Stimulated activated CD4-positive, alpha-beta T cell treated with anti-CD3 and anti-CD28 coated beads, Interleukin-12 subunit alpha, Interleukin-12 subunit beta, amount 100 ng/mL, for 24 hours (primary cell): ENCODE measurements at regions not wholly inside any gene's neighbourhood (a gene's known extent, or its start where the extent isn't known, plus 50 kb on each side); places are given as distances from the start of the nearest gene placed in this dataset.

ENCODE experiments used
- DNase-seq, 2 experiments: peaks; one replicate each; pipeline ENCODE4 v3.0.0-alpha.2; 2020; ENCODE audit warnings: low read depth in 2 of 2

DNA sequence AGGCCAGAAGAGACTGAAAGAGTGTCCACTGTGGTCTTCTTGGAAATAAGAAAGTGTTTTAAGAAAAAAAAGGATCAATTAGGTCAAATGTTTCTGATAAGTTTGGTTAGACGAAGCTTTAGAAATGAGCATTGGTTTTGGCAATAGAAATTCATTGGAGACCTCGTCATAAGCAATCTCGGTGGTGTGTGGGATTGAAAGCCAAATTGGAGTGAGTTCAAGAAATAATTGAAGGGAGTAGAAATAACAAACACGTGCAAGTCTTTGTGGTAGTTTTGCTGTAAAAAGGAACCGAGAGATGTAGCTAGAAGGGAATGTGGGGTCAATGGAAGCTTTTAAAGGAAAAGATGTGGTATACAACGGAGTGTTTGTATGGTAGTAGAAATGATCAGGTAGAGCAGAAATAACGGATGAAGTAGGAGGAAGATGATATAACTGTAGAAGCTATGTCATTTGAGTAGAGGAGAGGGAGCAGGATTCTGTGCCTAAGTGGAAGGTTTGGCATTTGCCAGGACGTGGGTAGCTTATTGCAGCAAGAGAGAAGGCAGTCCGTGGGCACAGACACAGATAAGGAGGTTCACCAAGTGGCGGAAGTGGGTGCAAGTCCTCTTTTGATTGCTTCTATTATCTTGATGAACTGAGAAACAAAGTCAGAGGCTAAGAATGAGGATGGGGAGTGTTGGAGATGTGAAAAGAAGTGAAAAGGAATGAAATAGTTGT lies 146.2 kb downstream of the DACT1 start:
- no peak for DNase-seq

DNA sequence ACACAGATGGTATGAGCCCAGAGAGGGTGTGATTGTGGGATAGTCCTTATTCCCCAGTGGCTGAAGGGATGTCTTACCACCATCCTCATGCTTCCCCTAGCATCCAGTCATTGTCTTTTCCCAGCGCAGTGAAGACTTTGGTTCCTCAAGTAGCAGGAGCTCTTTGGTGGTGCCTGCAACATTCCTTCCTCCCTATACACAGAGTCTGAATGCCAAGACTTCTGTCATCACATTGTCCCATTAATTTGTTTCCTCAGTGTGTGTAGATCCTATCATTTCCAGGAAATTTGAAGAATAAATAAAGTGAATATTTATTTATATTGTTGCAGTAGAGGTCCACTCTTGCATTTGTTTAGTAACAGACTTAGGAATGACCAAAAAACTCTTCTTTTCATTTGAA lies 147.2 kb downstream of the DACT1 start:
- DNase-seq: no peak

DNA sequence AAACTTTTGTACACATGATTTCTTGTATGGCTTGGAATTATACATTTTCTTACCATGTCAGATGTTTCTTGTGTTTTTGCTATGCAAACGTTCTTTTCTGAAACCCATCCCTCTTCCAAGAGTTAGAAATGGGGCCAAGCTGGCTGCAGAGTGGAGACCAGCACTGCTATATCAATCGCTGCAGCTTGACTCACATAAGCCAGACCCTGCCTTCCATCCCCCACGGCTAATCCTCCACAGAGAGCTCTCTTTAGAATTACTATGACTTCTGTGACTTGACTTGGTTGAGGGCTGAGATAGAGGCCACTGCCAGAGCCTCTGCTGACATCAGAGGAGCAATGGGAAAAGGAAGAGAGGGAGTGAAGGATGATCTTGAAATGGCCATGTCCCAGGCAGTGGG lies 147.9 kb downstream of the DACT1 start:
- no peak for DNase-seq

DNA sequence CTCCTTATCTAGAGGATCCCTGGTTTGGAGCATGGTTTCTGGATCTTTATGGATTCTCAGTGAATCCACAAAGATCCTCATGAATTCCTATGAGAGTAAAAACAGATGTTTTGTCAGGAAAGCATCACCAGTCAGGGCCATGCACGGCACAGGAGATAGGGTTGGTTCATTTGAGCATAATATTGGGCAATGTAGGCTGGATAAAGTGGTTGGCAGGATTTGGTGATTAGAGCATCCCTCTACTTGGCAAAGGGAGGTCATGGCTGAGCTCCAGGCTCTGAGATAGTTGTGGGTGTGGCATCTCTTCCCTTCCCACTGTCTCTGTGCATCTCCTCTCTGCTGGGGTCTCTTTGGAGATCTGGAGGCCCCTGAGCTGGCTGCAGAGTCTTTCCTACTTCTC lies 149.8 kb downstream of the DACT1 start:
- no peak for DNase-seq

DNA sequence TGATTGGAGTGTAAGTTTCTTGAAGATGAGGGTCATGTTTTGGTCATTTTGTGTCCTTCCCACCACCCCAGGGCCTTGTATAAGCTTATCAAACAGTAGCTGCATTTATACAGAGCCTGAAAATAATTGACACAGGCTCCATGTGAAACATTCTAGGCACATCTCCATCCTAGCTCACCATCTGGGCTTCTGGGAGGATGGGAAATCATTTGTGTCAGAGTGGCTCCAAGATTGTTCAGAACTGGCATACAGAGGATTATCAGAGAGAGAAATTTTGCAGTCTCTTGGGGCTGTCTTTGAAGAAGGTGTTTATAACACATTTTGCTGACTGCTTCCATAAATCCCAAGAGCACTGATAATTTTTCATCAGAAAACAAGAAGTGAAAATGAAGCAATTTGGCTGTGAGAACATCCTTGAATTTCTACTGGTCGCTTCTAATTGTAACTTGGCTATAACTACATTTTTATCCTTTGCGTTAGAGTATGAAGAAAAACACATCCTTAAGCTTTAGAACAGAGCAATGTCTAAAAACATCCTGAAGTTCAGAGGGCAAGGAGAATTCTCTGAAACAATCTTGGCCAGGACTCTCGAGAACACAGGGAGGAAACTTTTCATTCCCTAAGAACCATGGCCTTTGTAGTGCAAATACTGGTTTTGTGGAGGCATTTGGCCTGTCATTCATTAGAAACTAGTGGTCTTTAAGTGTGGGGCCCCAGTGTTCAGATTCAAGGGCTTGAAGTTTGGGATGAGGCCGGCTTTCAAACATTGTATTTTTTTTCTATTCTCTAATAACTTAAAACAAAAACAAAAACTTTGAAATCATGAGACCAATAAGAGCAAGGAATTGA lies 151.1 kb downstream of the DACT1 start:
- no peak for DNase-seq

DNA sequence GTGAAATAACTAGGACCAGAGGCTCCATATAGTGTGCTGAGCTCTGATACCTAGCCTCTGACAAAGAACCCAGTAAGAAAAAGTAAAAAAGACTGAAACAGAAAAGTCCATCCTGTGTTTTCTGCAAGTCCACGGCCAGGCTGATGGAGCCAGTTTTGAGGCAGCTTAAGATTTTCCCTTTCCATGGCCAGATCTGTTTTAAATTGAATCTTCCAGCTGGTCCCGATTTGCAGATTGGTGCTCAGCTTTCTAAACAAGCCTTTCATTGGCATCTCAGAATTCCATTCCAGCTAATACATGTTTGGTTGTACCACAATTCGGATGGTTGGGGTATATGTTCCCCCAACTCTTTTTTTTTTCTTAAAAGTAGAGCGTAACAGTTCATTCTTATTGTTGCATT lies 152.0 kb downstream of the DACT1 start:
- DNase-seq: no peak

DNA sequence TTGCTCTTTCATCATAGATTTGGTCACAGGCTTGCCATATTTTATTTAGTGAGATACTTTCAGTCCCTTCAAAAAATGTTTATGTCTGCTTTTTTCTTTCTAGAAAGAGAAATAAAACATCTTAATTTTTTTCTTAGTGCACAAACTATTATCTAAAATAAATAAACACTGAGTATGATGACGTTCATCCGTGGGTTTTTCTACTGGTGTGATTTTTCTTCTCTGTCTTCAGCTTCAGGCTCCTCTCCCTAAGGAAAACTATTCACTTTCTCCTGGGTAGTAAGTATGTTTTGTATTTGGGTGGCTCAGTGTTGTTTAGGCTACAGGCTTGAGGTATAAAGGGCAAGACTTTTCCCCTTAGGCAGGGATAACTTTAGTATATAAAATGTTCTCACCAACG lies 154.7 kb downstream of the DACT1 start:
- no peak for DNase-seq

DNA sequence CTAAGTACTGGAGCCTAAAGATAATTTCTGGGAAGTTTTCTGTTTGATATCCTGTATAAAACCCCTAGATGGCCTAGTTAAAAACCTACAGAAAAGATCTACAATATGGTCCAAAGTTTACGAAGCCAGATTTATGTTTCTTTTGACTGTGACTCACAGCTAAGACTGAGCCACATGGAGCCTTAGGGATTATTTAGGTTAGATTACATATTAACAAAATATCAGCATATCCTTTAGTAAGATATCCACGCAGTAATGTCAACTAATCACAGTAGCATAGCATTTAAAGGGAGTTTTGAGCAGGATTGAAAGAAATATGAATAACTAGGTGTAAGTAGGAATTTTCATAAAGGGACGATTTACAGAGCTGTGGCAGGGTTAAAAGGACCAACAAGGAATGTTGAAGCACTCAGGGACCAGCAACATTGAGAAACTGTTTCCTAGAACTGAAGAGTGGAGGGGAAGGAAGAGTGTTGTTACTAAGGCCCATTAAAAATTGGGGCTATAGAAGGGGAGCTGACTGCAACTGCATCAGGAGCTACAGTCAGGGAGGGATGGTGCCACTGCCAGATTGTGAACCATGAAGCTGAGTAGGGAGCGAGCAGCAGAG lies 155.5 kb downstream of the DACT1 start:
- DNase-seq: no peak

DNA sequence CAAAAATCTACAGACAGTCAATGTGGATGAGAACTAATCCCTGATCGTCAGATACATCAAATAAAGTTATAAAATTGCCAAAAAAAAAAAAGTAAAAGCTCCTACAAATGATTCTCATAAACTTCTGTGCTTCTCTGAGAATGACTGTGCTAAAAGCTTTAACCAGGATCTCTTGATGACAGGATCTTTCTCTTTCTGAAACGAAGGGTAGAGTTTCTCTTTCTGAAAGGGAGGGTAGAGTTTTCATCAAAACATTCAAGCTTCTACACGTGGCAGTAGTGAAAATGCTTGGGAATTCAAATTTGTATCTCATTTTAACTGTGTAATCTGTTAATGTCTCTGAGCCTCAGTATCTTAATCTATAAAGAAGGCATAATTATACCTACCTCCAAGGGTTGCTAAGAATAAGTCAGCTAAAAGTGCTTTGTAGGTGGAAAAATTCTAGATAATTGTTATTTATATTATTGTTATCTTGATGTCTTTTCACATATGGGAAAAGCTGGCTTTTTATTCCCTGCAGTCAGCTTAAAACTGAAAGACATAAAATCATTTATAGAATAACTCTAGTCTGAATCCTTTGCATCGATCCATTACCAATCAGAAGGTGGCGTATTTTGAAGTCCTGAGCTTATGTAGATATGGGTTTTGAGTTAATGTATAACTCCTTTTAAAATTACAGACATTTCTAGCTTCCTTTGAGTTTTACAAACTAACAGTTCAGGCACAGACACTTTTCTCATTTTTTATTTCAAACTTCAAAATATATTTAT lies 157.4 kb downstream of the DACT1 start:
- no peak for DNase-seq

DNA sequence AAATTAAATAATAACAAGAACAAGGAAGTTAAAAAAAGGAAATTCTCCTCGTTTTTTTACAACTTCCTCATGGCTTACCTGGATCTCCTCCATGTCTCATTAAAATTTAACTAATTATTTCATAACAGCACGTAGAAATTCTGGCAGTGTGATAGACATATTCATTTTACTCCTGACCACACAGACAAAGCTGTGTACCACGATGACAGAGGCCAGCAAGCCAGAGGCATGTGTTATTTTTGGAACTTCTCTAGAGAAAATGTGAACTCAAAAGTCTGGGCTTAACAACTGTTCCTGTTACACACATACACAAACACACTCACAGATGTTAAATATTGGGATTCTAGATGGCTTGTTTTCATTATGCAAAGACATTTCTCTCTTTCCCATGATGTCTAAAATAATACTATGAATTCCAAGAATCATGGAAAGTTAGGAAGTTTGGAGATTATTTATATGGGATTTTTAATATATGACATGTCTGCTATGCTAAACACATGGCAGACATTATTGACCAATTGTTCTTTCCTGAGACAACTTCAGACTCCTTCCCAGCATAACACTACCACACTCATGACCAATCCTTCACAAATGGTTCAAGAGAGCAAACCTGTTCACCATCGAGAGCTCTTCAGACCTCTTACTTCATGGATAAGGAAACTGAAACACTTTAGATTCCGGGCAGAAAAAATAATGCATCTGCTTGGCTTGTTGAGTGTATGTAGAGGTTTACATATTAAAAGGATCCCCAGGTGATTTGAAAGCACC lies 158.7 kb downstream of the DACT1 start:
- DNase-seq: no peak

DNA sequence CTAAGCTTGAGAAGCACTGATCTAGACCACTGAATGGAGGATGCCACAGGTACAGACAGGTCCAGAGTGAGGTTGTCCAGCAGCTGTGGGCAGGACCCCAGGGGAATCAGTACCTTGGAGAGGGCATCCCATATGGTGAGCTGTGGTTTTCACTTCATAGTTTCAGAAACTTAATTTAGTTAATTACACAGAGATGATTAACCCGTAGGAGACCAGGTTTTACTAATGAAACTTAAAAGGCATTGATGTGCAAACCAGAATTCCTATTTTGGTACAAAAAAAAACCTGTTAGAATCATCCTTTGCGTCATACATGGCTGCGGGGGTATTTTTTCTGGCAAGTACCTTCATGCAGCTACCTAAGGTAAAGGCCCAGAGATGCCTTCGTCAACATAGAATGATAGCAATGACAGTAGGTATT lies 159.3 kb downstream of the DACT1 start:
- DNase-seq: no peak

DNA sequence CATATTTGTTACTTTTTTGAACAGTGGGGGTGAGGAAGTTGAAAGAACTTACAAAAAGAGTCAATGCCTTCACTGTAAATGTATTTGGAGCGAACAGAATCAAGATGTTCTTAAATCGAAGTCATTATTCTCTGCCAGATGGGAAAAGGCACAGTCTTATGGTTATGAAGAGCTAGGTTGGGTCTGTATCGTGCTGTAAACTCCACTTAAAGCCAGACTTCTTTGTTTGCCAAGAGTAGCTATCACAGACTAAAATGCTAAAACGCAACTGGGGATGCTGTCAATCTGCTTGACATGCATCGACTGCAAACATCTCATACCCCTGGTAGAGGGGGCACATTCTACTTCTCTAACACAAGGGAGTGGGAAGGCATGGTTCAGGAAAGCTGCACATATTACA lies 160.4 kb downstream of the DACT1 start:
- DNase-seq: no peak

DNA sequence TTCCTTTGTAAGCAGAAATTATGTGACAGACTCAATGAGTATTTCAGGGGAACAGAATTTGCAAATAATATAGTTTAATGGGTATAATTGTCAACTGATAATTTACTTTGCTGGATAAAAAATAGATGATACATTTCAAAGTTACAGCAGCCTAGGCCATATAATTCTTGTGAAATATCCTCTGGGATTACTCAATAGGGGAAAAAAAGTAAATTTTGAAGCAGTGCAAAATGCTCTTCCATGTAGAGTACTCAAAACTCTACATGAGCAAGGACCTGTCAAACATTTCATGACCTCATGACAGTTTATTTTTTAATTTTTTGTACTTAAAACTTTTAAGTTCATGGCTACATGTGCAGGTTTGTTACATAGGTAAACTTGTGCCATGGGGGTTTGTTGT lies 163.3 kb downstream of the DACT1 start:
- DNase-seq: no peak

DNA sequence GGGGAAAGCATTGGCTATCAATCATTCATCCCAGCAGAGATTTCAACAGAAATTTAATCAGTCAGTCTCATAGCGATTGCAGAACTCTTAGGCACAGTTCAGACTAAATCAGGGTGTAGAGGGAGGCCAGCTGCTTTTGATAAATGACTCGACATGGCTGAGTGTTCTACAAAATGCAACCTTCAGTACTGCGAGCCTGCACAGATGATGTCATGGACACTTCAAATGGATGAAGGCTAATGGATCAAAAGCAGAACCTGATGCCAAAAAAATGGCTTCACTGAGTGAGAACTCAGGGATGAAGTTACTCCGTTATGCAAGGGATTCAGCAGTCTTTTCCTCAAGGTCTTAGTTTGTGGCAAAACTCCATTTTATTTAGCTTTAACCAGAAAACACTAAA lies 167.3 kb downstream of the DACT1 start:
- no peak for DNase-seq

DNA sequence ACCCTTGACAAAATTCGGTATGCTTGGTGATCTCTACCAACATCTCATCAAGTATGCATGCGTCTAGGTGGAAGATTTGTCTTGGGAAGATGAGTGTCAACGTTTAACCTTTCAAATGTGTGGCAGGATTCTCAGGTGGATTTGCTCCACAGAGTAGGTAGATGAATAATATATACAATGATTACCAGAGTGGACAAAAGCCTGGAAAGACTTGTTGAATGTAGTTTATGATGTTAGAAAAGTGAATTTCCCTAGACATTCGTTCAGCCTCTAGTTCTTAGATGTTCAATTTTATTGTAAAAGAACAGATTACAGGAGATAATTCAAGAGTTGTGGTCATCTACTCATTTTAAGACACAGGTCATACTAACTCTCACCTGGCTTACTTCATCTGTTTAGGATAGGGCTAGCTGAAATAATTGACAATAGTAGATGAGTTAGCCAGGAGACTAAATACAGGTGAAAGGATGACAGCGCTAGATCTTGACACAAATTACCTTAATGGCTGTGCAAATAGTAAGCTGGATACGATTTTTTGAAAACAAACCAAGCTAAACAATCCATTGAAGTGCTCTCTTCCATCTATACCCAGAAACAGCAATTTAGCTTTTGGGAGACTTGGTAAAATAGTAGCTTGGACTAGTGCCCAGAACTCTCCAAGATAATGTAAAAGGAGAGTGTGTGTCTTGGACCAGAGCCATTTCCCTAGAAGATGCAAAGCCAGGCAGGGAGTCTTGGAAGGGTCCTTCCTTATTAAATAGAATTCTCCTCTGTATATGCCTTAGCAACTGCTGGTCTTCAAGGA lies 168.0 kb downstream of the DACT1 start:
- no peak for DNase-seq

DNA sequence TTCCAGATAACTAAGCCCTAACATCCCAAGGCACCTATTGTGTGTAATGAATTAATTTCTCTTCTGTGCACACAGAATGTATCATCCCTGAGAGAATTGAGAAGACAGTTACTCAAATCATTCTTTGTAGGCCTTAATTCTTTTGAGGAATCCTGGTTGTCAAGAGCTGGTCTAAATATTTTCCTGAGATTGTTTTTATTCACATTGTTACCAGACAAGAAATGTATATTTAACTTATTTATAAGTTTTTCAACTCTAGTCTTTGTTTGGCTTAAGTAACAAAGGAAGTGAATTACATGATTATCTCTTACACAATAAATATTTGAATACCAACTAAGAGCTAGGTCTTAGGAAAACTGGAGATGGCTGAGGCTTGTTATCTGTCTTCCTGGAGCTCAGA lies 169.4 kb downstream of the DACT1 start:
- DNase-seq: no peak

DNA sequence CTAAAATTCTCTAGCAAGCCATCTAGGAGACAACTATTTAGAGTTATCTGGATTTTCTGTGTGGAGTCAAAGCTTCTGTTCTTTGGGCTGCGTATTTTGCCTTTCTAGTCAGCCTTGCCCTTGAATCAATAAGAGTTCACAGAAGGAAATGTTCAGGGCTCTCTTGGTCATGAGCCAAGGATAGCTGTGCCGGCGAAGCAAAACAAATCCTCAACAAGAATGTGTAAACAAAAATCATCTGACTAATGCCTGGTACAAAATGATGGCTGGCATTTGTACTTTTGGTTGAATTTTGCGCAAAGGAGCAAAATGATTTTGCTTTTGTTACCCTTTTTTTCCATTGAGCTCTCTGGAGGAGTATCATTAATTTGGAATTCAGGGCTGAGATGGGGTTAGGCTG lies 171.1 kb downstream of the DACT1 start:
- DNase-seq: no peak

DNA sequence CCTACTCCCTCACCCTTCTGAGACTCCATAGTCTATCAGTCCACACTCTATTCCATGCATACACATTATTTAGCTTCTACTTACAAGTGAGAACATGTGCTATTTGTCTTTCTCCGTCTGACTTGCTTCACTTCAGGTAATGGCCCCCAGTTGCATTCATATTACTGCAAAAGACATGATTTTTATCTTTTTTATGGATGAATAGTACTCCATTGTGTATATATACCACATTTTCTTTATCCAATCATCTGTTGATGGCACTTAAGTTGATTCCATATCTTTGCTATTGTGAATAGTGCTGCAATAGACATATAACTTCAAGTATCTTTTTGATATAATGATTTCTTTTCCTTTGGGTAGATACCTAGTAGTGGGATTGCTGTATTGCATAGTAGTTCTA lies 171.8 kb downstream of the DACT1 start:
- DNase-seq: no peak

DNA sequence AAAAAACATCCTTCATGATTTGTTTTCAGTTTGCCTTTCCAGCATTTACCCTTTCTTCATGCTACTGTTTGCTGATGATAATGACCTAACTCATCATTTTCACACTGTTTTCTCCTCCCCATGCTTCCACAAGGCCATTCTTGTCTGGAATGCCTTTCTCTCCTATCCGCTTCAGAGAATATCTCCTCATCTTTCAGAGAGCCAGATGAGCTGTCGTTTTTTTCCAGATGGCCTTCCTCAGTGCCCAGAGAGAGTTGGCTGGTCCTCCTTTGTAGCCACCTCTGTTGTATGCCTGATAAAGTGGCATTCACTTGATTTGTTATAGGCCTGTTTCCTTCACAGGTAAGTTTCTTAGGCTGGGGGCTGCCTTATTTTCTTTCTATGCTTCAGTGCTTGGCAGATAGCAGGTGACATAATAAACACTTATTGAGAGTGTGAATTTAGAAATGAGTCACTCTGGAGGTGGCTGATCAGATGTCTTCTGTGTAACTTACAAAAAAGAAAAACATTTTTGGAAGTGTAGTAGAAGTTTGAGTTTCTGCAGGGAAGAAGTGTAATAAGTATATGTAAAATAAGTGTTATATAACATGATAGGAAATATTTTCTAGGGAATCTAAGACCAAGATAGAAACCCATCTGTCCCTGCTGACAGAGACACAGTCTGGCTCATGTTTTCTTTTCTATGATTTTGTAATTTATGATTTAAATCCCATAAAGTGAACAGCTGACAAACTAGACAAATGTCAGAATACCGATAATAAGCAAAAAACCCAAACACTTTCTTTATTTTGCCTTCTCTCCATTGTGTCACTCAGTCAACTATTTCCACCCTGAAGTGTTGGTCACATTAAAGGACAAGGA lies 174.5 kb downstream of the DACT1 start:
- no peak for DNase-seq

DNA sequence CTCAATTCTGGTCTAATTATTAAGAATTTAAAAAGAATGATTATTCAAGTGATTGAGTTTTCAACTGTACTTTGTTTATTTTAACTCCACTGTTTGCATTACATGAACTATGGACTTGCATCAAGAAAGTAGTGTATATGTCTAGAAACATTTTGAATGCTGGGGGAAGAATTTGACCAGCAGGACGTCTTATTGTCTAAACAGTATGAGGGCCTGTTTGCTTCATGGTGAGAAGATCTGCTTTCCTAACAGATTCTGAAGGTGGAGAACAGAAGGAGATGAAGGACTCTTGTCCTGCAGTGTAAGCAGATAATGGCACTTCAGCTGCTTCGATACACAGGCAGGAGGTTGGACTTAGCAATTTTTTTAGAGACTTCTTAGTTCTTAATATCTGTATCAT lies 176.0 kb downstream of the DACT1 start:
- DNase-seq: no peak
